ENCODE measurements at regions not wholly inside any gene's neighbourhood (a gene's known extent, or its start where the extent isn't known, plus 50 kb on each side); places are given as distances from the start of the nearest gene placed in this dataset.

DNA sequence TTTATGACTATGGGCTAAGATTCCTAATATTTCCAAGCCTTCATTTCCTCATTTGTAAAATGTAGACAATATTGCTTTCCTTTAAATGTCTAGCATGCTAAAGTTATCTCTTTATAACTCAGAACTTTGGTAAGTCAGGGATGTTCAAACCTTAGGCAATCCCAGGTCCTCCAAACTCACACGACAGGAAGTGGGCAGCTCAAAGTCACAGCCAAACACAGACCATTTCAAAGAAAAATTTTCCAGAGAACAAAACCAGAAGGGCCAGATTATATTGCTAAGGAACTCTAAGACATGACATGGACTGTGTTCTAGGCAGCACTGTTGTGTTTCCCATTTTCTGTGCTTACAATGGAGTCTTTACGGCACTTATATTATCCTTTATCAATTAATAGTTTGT, 87.8 kb upstream of the DYNC1I1 start:
- no peak for DNase-seq (ENCODE audit: low read depth)

DNA sequence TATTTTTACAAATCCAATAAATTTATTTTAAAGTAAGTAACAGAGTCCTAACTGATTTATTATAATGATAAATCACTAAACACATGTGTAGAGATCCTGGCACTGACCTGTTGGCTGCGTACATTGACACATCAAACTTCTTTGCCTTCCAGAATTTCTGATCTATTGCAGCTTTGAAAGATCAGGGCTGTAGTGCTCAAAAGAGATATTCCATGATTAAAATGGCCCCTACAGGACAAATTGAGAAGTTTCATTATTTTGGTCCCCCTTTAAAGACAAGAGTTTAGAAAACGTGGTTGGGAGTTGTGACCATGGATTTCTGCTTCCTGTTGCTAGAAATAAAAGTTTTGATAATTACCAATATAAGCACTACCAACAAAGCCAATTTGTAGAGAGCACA, 87.7 kb upstream of the PDK4 start:
- peak; percentile 51 for DNase-seq (ENCODE audit: low read depth)
- H3K4me3 ChIP-seq (ENCODE audit: low read depth, low read length), result no peak overlapping the region
- TF ChIP-seq, protein P1, sequence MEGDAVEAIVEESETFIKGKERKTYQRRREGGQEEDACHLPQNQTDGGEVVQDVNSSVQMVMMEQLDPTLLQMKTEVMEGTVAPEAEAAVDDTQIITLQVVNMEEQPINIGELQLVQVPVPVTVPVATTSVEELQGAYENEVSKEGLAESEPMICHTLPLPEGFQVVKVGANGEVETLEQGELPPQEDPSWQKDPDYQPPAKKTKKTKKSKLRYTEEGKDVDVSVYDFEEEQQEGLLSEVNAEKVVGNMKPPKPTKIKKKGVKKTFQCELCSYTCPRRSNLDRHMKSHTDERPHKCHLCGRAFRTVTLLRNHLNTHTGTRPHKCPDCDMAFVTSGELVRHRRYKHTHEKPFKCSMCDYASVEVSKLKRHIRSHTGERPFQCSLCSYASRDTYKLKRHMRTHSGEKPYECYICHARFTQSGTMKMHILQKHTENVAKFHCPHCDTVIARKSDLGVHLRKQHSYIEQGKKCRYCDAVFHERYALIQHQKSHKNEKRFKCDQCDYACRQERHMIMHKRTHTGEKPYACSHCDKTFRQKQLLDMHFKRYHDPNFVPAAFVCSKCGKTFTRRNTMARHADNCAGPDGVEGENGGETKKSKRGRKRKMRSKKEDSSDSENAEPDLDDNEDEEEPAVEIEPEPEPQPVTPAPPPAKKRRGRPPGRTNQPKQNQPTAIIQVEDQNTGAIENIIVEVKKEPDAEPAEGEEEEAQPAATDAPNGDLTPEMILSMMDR (IDR thresholded peaks at IDR 0.05; ENCODE audit: insufficient read depth, low read depth, low read length), result peak; percentile 56

More for the DNA sequence above, 87.8 kb upstream of the DYNC1I1 start:
- no peak overlapping the region for H3K4me3 ChIP-seq (ENCODE audit: low read depth, low read length)
- TF ChIP-seq, protein P1 (IDR thresholded peaks at IDR 0.05; ENCODE audit: insufficient read depth, low read depth, low read length), result no peak

GRCh38 chr7:95682913-95683312, 86.6 kb upstream of the PDK4 start:
- TF ChIP-seq, protein P1 (IDR thresholded peaks at IDR 0.05; ENCODE audit: insufficient read depth, low read depth, low read length), result no peak
- no peak for DNase-seq (ENCODE audit: low read depth)
- no peak overlapping the region for H3K4me3 ChIP-seq (ENCODE audit: low read depth, low read length)

DNA sequence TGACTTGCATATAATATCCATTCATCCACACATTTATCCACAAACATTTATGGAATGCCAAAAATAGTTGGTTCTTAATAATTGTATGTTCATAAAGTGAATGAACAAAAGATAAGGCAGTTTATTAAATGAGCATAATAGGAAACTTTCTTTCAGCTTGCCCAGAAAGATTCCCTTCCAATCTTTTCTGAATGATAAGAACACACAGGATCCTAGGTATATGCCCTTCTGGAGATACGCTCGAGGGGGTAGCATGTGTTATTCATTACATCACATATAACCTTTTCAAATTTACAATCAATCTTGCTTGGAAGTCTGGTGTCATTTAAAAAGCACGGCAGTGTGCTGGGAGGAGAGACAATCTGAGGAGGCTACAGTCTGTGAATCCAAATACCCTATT, 80.4 kb upstream of the PDK4 start:
- H3K4me3 ChIP-seq (ENCODE audit: low read depth, low read length), result no peak overlapping the region
- TF ChIP-seq, protein P1 (IDR thresholded peaks at IDR 0.05; ENCODE audit: insufficient read depth, low read depth, low read length), result no peak
- DNase-seq (ENCODE audit: low read depth), result no peak

- no peak overlapping the region for H3K4me3 ChIP-seq (ENCODE audit: low read depth, low read length)
- DNase-seq (ENCODE audit: low read depth), result no peak
- TF ChIP-seq, protein P1 (IDR thresholded peaks at IDR 0.05; ENCODE audit: insufficient read depth, low read depth, low read length), result no peak
Measured at GRCh38 chr7:95675632-95676031, 79.3 kb upstream of the PDK4 start.

GRCh38 chr7:95675016-95675415, 78.7 kb upstream of the PDK4 start:
- no peak overlapping the region for H3K4me3 ChIP-seq (ENCODE audit: low read depth, low read length)
- TF ChIP-seq, protein P1 (IDR thresholded peaks at IDR 0.05; ENCODE audit: insufficient read depth, low read depth, low read length), result no peak
- no peak for DNase-seq (ENCODE audit: low read depth)

GRCh38 chr7:95674101-95674500, 77.8 kb upstream of the PDK4 start:
- H3K4me3 ChIP-seq (ENCODE audit: low read depth, low read length), result no peak overlapping the region
- no peak for DNase-seq (ENCODE audit: low read depth)
- TF ChIP-seq, protein P1 (IDR thresholded peaks at IDR 0.05; ENCODE audit: insufficient read depth, low read depth, low read length), result no peak
